GM12864 (cell line): ENCODE measurements at regions not wholly inside any gene's neighbourhood (a gene's known extent, or its start where the extent isn't known, plus 50 kb on each side); places are given as distances from the start of the nearest gene placed in this dataset.

Source experiments
- DNase-seq: peaks from one replicate; pipeline ENCODE4 v3.0.0-alpha.2; 2011; ENCODE audit warnings: low read depth
- H3K4me3 ChIP-seq: 2 replicates; pipeline ENCODE4 v1.5.1; 2011; ENCODE audit warnings: mild to moderate bottlenecking, low read depth, low read length, control low read depth
- CTCF ChIP-seq: IDR thresholded peaks from 2 replicates; pipeline ENCODE4 v1.5.1; 2011; ENCODE audit warnings: low read depth, mild to moderate bottlenecking, moderate library complexity, low read length, control low read depth, inconsistent platforms; ENCODE audit errors: missing control alignments

GRCh38 chr2:12903272-12903671 is 186.5 kb downstream of the TRIB2 start:
- no peak for TF ChIP-seq CTCF
- no peak for DNase-seq
- H3K4me3 ChIP-seq, result no peak overlapping the region

- no peak for TF ChIP-seq CTCF
- H3K4me3 ChIP-seq, result no peak overlapping the region
- no peak for DNase-seq
Measured at GRCh38 chr2:12910431-12910830, 193.7 kb downstream of the TRIB2 start.

GRCh38 chr2:12915787-12916186 is 199.1 kb downstream of the TRIB2 start:
- DNase-seq, result no peak
- no peak for TF ChIP-seq CTCF
- no peak overlapping the region for H3K4me3 ChIP-seq

GRCh38 chr2:12918138-12918834 is 201.6 kb downstream of the TRIB2 start:
- DNase-seq, result no peak
- no peak for TF ChIP-seq CTCF
- H3K4me3 ChIP-seq, result no peak overlapping the region

GRCh38 chr2:12918835-12919445 is 202.2 kb downstream of the TRIB2 start:
- TF ChIP-seq CTCF, result no peak
- DNase-seq, result no peak
- H3K4me3 ChIP-seq, result no peak overlapping the region

- DNase-seq, result no peak
- no peak overlapping the region for H3K4me3 ChIP-seq
- TF ChIP-seq CTCF, result no peak
Measured at GRCh38 chr2:12921321-12921720, 204.6 kb downstream of the TRIB2 start.
